Endothelial cell of umbilical vein (primary cell): ENCODE measurements at regions not wholly inside any gene's neighbourhood (a gene's known extent, or its start where the extent isn't known, plus 50 kb on each side); places are given as distances from the start of the nearest gene placed in this dataset.

ENCODE experiments used
- BruUV-seq: library from RNA; stranded (reverse); fragments of 400-500 nt; replicated peaks from 2 replicates; lab custom pipeline; 2021; lab: Mats Ljungman, UMichigan
- CTCF ChIA-PET: fragments of 300-600, 350-600 bp; sonication (Branson Sonifier 250); formaldehyde crosslinking; loops from one replicate; lab custom pipeline; 2021; ENCODE audit warnings: antibody characterized with exemption, inconsistent platforms; lab: Charles Lee
- POLR2A ChIA-PET: fragments of 300-600, 350-600 bp; sonication (Branson Sonifier 250); formaldehyde crosslinking; loops from one replicate; lab custom pipeline; 2021; ENCODE audit warnings: antibody characterized with exemption, inconsistent platforms; lab: Charles Lee
- DNase-seq: peaks from one replicate; pipeline ENCODE4 v3.0.0-alpha.2; 2011; ENCODE audit warnings: low read depth, low spot score
- FAIRE-seq: peaks from 2 replicates; lab custom pipeline; 2011; peaks lifted over from hg19 to GRCh38; lab: Jason Lieb, UNC
- H2AFZ ChIP-seq: 2 replicates; pipeline ENCODE4 v1.6.0; 2012; ENCODE audit warnings: low read depth, low read length, control low read depth, inconsistent platforms
- H3K27ac ChIP-seq: 2 replicates; pipeline ENCODE4 v1.5.1; 2011; ENCODE audit warnings: low read depth, mild to moderate bottlenecking, control low read depth, low read length, moderate library complexity; ENCODE audit not compliant: insufficient read depth
- H3K27me3 ChIP-seq, 2 experiments: 2 replicates each; pipeline versions ENCODE4 v1.6.0 to v1.6.1; 2011; ENCODE audit warnings: low read length in 2 of 2, mixed read lengths in 1 of 2; ENCODE audit not compliant: control insufficient read depth in 2 of 2, insufficient read depth in 2 of 2
- H3K36me3 ChIP-seq, 2 experiments: 2 replicates in 1 of 2; 3 replicates in 1 of 2; pipeline ENCODE4 v1.5.1; 2011; ENCODE audit warnings: low read length in 2 of 2, mild to moderate bottlenecking in 1 of 2, moderate library complexity in 1 of 2; ENCODE audit not compliant: control insufficient read depth in 2 of 2, insufficient read depth in 2 of 2; ENCODE audit errors: extremely low read depth in 1 of 2
- H3K4me1 ChIP-seq: 3 replicates; pipeline ENCODE4 v1.5.1; 2011; ENCODE audit warnings: mild to moderate bottlenecking, low read length; ENCODE audit not compliant: control insufficient read depth, insufficient read depth; ENCODE audit errors: extremely low read depth
- H3K4me2 ChIP-seq: 2 replicates; pipeline ENCODE4 v1.6.1; 2011; ENCODE audit warnings: low read length, control low read depth, mixed read lengths; ENCODE audit not compliant: insufficient read depth
- H3K4me3 ChIP-seq, 3 experiments: fragments of 200-600 bp in 1 of 3; sonication (generic), shearing (Covaris generic) in 1 of 3; replicated peaks in 1 of 3; 2 replicates each; pipeline ENCODE4 v1.5.1; 2011 to 2016; ENCODE audit warnings: control low read depth in 3 of 3, low read length in 3 of 3, mild to moderate bottlenecking in 2 of 3, inconsistent platforms in 1 of 3, low read depth in 1 of 3, moderate library complexity in 1 of 3; ENCODE audit not compliant: insufficient read depth in 1 of 3
- H3K79me2 ChIP-seq: 2 replicates; pipeline ENCODE4 v1.6.0; 2012; ENCODE audit warnings: low read length, inconsistent platforms; ENCODE audit not compliant: control insufficient read depth, insufficient read depth
- H3K9ac ChIP-seq: replicated peaks from 2 replicates; pipeline ENCODE3; 2011; ENCODE audit warnings: low read length, control low read depth; ENCODE audit not compliant: insufficient read depth; ENCODE audit errors: extremely low read depth
- H3K9me1 ChIP-seq: replicated peaks from 3 replicates; pipeline ENCODE4 v1.6.0; 2011; ENCODE audit warnings: mild to moderate bottlenecking, low read length; ENCODE audit not compliant: control insufficient read depth, insufficient read depth; ENCODE audit errors: extremely low read depth
- H3K9me3 ChIP-seq: replicated peaks from 2 replicates; pipeline ENCODE4 v1.5.1; 2012; ENCODE audit warnings: low read length, inconsistent platforms; ENCODE audit not compliant: control insufficient read depth, insufficient read depth
- H4K20me1 ChIP-seq: replicated peaks from 2 replicates; pipeline ENCODE3; 2011; ENCODE audit warnings: mild to moderate bottlenecking, low read length; ENCODE audit not compliant: control insufficient read depth, insufficient read depth; ENCODE audit errors: extremely low read depth
- EZH2 ChIP-seq: IDR thresholded peaks from 2 replicates; pipeline ENCODE4 v1.6.1; 2012; ENCODE audit warnings: borderline replicate concordance, low read depth, mild to moderate bottlenecking, moderate library complexity, low read length, inconsistent platforms; ENCODE audit not compliant: severe bottlenecking
- FOS ChIP-seq: IDR thresholded peaks from 2 replicates; pipeline ENCODE4 v1.6.1; 2011; ENCODE audit warnings: mild to moderate bottlenecking, low read length, moderate library complexity, borderline replicate concordance; ENCODE audit not compliant: insufficient read depth
- GATA2 ChIP-seq: IDR thresholded peaks from 2 replicates; pipeline ENCODE4 v1.7.0; 2011; ENCODE audit warnings: low read depth, mild to moderate bottlenecking, moderate library complexity, mixed read lengths, low read length; ENCODE audit not compliant: insufficient read length, insufficient read depth
- JUN ChIP-seq: IDR thresholded peaks from 2 replicates; pipeline ENCODE4 v1.6.1; 2011; ENCODE audit warnings: borderline replicate concordance, low read depth; ENCODE audit not compliant: insufficient read length, insufficient read depth
- MYC ChIP-seq: IDR thresholded peaks from one replicate; pipeline ENCODE4 v1.6.1; 2011; ENCODE audit warnings: mild to moderate bottlenecking, low read depth, low read length
- POLR2A ChIP-seq: IDR thresholded peaks from 2 replicates; pipeline ENCODE4 v1.6.1; 2012; ENCODE audit warnings: low read depth, mild to moderate bottlenecking, control low read depth, low read length
- POLR2AphosphoS5 ChIP-seq: IDR thresholded peaks from 2 replicates; pipeline ENCODE4 v1.6.1; 2012; ENCODE audit warnings: low read depth, mild to moderate bottlenecking, control low read depth, low read length, moderate library complexity; ENCODE audit not compliant: insufficient read depth
- dilution Hi-C: fragments of 300-500 bp; cut with MboI; formaldehyde crosslinking; loops from one replicate; pipeline ENCODE4 v1.15.0; 2019; ENCODE audit warnings: low sequenced_read_pairs; ENCODE audit not compliant: extremely low pct_ligation_motif_present
- intact Hi-C: fragments of 100-400 bp; cut with micrococcal nuclease; formaldehyde crosslinking; loops from one replicate; pipeline ENCODE4 v1.10.0; 2022
- TF ChIP-seq, protein P1 (sequence below): IDR thresholded peaks from 2 replicates; pipeline ENCODE4 v1.6.1; 2011; ENCODE audit not compliant: insufficient read depth, insufficient read length
- TF ChIP-seq, protein P2 (sequence below), 2 donors: IDR thresholded peaks; 1 replicate in 1 of 2; 2 replicates in 1 of 2; pipeline ENCODE4 v1.5.1; 2011; ENCODE audit warnings: low read length in 2 of 2, mild to moderate bottlenecking in 2 of 2, moderate library complexity in 2 of 2, control low read depth in 1 of 2, inconsistent platforms in 1 of 2, low read depth in 1 of 2; ENCODE audit not compliant: insufficient read depth in 1 of 2; ENCODE audit errors: extremely low read depth in 1 of 2

DNA sequence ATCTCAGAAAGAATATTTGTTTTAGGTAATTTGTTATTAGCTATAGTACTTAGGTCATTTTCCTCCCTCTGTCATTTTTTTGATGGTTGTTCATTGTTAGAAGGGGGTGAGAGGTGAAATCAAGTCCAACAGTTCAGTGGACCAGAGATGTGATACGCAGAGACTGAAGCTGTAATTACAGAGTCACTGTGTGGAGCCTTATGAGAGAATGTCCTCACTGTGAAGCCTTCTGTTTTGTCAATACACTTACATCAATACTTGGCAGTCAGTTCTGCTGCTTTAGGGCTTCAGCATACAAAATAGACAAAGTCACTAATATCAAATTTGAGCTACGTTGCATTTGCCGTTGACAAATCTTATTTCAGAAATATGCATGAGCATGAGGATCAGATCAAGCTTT, 692.5 kb downstream of the C4orf33 start:
- Histone ChIP-seq H3K4me2 (no peak overlapping the region), H2AFZ (no peak overlapping the region), H3K79me2 (no peaks in the 10 kb centered on the region), H3K36me3 (no peaks in the 10 kb centered on the region), H3K4me3 (no peak overlapping the region), H3K9ac (no peak overlapping the region), H3K4me1 (no peaks in the 10 kb centered on the region), H3K9me1 (no peaks in the 10 kb centered on the region), H3K27ac (no peak overlapping the region), H3K27me3 (no peaks in the 10 kb centered on the region), H4K20me1 (no peaks in the 10 kb centered on the region), H3K9me3 (no peaks in the 10 kb centered on the region)
- BruUV-seq: no TSS peak
- FAIRE-seq (no peak), DNase-seq (no peak)
- ChIA-PET CTCF (no interaction called here), POLR2A (no interaction called here)
- dilution Hi-C loops: no loop called here
- TF ChIP-seq EZH2: no peak
- TF ChIP-seq, protein P1, sequence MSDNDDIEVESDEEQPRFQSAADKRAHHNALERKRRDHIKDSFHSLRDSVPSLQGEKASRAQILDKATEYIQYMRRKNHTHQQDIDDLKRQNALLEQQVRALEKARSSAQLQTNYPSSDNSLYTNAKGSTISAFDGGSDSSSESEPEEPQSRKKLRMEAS: no peak
- TF ChIP-seq MYC: no peak
- TF ChIP-seq GATA2: no peak
- TF ChIP-seq POLR2A: no peak
- no peak for TF ChIP-seq POLR2AphosphoS5
- TF ChIP-seq FOS: no peak
- TF ChIP-seq, protein P2, sequence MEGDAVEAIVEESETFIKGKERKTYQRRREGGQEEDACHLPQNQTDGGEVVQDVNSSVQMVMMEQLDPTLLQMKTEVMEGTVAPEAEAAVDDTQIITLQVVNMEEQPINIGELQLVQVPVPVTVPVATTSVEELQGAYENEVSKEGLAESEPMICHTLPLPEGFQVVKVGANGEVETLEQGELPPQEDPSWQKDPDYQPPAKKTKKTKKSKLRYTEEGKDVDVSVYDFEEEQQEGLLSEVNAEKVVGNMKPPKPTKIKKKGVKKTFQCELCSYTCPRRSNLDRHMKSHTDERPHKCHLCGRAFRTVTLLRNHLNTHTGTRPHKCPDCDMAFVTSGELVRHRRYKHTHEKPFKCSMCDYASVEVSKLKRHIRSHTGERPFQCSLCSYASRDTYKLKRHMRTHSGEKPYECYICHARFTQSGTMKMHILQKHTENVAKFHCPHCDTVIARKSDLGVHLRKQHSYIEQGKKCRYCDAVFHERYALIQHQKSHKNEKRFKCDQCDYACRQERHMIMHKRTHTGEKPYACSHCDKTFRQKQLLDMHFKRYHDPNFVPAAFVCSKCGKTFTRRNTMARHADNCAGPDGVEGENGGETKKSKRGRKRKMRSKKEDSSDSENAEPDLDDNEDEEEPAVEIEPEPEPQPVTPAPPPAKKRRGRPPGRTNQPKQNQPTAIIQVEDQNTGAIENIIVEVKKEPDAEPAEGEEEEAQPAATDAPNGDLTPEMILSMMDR (IDR thresholded peaks at IDR 0.05; ENCODE audit: extremely low read depth in 1 of 2, insufficient read depth in 1 of 2, low read depth in 1 of 2, low read length in 2 of 2): no peak
- TF ChIP-seq JUN: no peak
- intact Hi-C loops: no loop called here
